Chondrocyte (in vitro differentiated cells): ENCODE measurements at regions not wholly inside any gene's neighbourhood (a gene's known extent, or its start where the extent isn't known, plus 50 kb on each side); places are given as distances from the start of the nearest gene placed in this dataset.

Experiments
- DNase-seq: peaks from one replicate; pipeline ENCODE4 v3.0.0; 2021; ENCODE audit warnings: mixed read lengths, low spot score
- H3K27ac Mint-ChIP-seq: one replicate; pipeline ENCODE4 v1.8.0; 2021; ENCODE audit warnings: mild to moderate bottlenecking, moderate library complexity, mixed read lengths; ENCODE audit not compliant: unreplicated experiment
- H3K27me3 Mint-ChIP-seq: 2 replicates; pipeline ENCODE4 v1.8.0; 2021; ENCODE audit warnings: low read depth, mixed read lengths
- H3K36me3 Mint-ChIP-seq: 2 replicates; pipeline ENCODE4 v1.8.0; 2021; ENCODE audit warnings: low read depth, mixed read lengths
- H3K4me1 Mint-ChIP-seq: 2 replicates; pipeline ENCODE4 v1.8.0; 2021; ENCODE audit warnings: low read depth, mild to moderate bottlenecking, mixed read lengths
- H3K4me3 Mint-ChIP-seq: one replicate; pipeline ENCODE4 v1.8.0; 2021; ENCODE audit warnings: mild to moderate bottlenecking, moderate library complexity, mixed read lengths; ENCODE audit not compliant: unreplicated experiment
- H3K9me3 Mint-ChIP-seq: 2 replicates; pipeline ENCODE4 v1.8.0; 2021; ENCODE audit warnings: low read depth, mixed read lengths
- TF ChIP-seq, protein P1 (sequence below): fragments of 200-600 bp; sonication (generic); IDR thresholded peaks from 2 replicates; pipeline ENCODE4 v1.5.0; 2021; ENCODE audit warnings: antibody characterized with exemption, mild to moderate bottlenecking, moderate library complexity

DNA sequence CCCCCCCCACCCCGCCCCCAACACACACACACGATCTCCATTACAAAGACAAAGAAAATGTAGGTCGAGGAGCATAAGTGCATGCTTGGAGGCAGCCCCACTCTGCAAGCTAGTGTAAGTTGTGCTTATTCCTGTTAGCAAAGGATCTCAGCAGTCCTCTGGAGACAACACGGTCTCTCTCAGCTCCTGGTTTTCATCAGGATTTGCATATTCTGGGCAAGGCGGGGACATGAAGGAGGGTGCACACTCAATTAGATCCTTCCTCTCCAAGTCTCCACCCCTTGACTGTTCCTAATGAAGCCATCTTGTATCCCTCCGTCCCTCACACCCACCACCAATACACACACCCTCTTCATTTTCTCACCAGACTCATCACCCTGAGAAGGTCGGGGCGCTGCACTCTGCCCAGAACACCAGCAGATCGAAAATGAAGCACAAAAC lies 63.8 kb downstream of the MRPL46 start:
- no peak overlapping the region for H3K27ac Mint-ChIP-seq
- TF ChIP-seq, protein P1, sequence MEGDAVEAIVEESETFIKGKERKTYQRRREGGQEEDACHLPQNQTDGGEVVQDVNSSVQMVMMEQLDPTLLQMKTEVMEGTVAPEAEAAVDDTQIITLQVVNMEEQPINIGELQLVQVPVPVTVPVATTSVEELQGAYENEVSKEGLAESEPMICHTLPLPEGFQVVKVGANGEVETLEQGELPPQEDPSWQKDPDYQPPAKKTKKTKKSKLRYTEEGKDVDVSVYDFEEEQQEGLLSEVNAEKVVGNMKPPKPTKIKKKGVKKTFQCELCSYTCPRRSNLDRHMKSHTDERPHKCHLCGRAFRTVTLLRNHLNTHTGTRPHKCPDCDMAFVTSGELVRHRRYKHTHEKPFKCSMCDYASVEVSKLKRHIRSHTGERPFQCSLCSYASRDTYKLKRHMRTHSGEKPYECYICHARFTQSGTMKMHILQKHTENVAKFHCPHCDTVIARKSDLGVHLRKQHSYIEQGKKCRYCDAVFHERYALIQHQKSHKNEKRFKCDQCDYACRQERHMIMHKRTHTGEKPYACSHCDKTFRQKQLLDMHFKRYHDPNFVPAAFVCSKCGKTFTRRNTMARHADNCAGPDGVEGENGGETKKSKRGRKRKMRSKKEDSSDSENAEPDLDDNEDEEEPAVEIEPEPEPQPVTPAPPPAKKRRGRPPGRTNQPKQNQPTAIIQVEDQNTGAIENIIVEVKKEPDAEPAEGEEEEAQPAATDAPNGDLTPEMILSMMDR: no peak
- DNase-seq: no peak
- peaks cover 5% of the 10 kb centered on the region for H3K9me3 Mint-ChIP-seq
- no peaks in the 10 kb centered on the region for H3K4me1 Mint-ChIP-seq
- H3K36me3 Mint-ChIP-seq: no peaks in the 10 kb centered on the region
- H3K4me3 Mint-ChIP-seq: no peak overlapping the region
- peaks cover 15% of the 10 kb centered on the region for H3K27me3 Mint-ChIP-seq

DNA sequence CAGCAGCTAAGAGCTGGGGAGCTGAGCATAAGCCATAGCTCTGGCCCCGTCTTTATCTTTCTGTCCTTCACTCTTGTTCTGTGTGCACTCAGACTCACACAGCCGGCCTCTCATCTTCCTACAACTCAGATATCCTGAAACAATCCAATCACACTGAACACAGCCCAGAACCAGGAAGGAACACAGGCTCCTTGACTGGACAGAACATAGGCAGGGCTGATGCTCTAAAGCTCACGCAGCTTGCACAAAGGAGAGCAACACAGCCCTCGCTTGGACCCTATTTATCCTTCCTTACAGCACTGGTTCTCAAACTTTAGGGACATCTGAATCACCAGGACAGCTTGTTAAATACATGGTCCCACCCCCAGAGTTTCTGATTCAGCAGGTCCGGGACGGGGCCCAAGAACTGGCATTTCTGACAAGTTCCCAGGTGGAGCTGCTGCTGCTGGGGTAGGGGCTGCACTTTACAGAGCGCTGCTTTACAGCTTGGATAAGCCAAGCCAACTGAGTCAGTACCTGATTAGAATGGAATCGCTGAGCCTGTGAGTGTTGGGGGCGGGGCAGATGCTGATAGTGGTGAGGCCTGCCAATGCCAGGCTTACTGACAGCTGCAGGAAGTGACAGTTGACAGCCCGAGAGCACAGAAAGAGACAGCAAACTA lies 65.1 kb downstream of the MRPL46 start:
- Mint-ChIP-seq H3K36me3 (no peaks in the 10 kb centered on the region), H3K27me3 (peaks cover 12% of the 10 kb centered on the region), H3K4me3 (no peak overlapping the region), H3K27ac (no peak overlapping the region), H3K4me1 (no peaks in the 10 kb centered on the region), H3K9me3 (peaks cover 5% of the 10 kb centered on the region)
- TF ChIP-seq, protein P1: no peak
- no peak for DNase-seq

DNA sequence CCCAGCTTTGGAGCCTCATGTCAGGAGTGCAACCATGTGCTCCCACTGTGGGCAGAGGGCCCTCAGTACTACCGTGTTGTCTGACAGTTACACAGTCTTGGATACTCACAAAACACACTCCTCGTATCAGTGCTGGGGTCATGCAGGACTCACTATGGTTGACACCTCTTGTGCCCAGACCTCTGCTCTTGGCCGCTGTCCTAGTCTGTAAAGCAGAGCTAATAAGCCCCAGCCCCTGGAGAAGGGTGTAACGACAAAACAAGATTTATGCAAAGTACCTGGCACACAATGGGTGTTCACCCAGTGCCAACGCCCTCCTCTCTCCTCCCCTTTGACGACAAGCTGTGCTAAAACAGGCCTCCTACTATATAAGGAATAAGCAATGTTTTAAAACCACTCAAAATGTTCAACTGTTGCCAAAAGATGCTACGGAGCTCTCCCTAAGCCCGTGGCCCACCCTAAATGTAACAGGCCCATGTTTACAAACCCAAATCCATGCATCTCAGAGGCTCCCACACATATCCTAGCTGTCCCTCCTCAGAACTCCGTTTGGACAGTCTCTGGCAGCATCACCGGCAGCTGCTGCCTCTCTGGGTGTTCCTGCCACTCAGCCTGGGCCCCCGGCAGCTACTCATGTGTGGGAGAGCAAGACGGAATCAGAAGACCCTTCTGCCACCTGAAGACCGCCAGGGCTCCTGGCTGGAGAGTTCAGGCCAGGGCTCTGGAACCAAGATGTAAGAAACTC lies 65.8 kb downstream of the MRPL46 start:
- no peak overlapping the region for H3K27ac Mint-ChIP-seq
- H3K9me3 Mint-ChIP-seq: peaks cover 5% of the 10 kb centered on the region
- no peak for DNase-seq
- no peaks in the 10 kb centered on the region for H3K36me3 Mint-ChIP-seq
- TF ChIP-seq, protein P1: no peak
- H3K27me3 Mint-ChIP-seq: peaks cover 12% of the 10 kb centered on the region
- no peak overlapping the region for H3K4me3 Mint-ChIP-seq
- no peaks in the 10 kb centered on the region for H3K4me1 Mint-ChIP-seq

DNA sequence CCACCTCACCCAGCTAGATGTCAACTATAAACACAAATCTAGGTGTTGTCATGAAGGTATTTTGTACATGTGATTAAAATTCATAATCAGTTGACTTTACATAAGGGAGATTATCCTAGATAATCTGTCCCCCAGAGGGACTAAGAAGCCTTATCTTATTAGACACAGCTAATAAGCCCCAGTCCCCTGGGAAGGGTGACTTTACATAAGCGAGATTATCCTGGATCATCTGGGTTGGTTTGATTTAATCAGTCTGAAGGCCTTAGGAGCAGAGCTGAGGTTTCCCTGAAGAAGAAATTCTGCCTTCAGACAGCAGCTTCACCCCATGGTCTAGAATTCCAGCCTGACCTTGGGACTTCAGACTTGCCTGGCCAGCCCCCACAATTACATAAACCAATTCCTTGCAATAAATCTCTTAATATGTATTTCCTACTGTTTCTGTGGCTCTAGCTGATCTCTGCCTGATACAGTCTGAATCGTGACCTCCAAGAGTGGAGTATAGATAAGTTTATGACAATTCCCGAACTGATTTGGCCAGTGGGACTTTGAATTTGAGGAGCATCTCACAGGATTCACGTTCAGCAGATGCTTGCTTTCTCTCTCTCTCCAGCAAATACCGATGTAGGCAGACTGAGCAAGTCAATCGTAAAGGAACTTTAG lies 66.5 kb downstream of the MRPL46 start:
- Mint-ChIP-seq H3K27ac (no peak overlapping the region), H3K27me3 (peaks cover 9% of the 10 kb centered on the region), H3K36me3 (no peaks in the 10 kb centered on the region), H3K4me3 (no peak overlapping the region), H3K4me1 (no peaks in the 10 kb centered on the region), H3K9me3 (peaks cover 5% of the 10 kb centered on the region)
- TF ChIP-seq, protein P1: no peak
- DNase-seq: no peak

- H3K9me3 Mint-ChIP-seq: peaks cover under 1% of the 10 kb centered on the region
- H3K27ac Mint-ChIP-seq: no peak overlapping the region
- DNase-seq: no peak
- TF ChIP-seq, protein P1: no peak
- H3K36me3 Mint-ChIP-seq: no peaks in the 10 kb centered on the region
- H3K4me1 Mint-ChIP-seq: no peaks in the 10 kb centered on the region
- peaks cover 7% of the 10 kb centered on the region for H3K27me3 Mint-ChIP-seq
- no peak overlapping the region for H3K4me3 Mint-ChIP-seq
Measured at GRCh38 chr15:88400084-88400483, 67.1 kb downstream of the MRPL46 start.
